IPS-NIHi7 (cell line): ENCODE measurements at regions not wholly inside any gene's neighbourhood (a gene's known extent, or its start where the extent isn't known, plus 50 kb on each side); places are given as distances from the start of the nearest gene placed in this dataset.
"Not testable (repeated sequence)": the region's sequence is repeated elsewhere in the genome, so short reads cannot be mapped to it uniquely, and the experiment has no call there.

ENCODE experiments used
- DNase-seq: peaks from one replicate; pipeline ENCODE4 v3.0.0; 2012; ENCODE audit warnings: mixed read lengths; ENCODE audit errors: extremely low spot score

DNA sequence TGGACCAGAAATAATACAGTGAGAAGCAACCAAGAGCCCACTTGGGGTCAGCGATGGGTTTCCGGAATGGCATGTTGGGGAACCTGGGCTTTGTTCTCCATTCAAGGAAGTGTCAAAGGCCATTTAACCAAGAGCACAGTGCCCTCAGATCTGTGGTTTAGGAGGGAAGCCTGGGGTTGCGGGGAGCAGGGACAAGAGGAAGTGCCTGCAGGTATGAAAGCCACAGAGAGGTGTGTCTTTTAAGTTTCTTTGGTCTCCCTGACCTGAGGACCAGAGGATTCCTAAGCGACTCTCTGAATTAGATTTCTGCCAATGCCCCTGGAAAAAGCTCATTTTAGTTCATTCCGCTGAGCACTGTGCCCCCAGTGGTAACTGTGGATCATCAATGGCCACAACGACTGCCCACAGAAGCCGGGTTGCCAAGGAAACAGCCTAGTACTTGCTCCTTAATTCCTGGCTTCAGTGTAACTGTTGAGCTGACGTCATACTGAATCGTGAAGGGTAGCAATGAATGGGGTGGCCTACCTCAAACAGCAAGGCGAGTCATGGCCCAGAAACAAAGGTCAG lies 107.3 kb upstream of the SPIN1 start:
- DNase-seq, result peak; percentile 31

GRCh38 chr9:88278036-88278435 lies 110.2 kb upstream of the SPIN1 start:
- no peak for DNase-seq

- DNase-seq, result no peak
Observed at GRCh38 chr9:88274078-88274477, 114.2 kb upstream of the SPIN1 start.

DNA sequence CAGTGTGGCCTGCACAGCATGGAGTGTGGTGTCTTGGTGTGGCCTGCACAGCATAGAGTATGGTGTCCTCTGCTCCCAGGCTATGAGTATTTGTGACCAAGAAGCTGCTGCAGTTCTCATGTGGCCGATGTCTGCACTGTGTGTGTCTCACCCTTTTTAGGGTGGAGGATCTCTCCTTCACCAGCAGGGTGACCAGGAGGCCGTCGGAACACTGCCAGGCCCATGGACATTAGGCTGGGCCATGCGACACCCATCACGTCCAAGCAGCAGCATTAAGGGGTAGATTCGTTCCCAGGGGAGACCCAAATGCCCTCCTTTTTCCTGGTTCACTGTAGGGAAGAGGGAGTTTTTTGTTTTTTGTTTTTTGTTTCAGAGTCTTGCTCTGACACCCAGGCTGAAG lies 115.3 kb upstream of the SPIN1 start:
- DNase-seq, result peak; percentile 31

GRCh38 chr9:88270413-88270812 lies 117.8 kb upstream of the SPIN1 start:
- DNase-seq, result no peak

- no peak for DNase-seq
Observed at GRCh38 chr9:88268886-88269285, 119.4 kb upstream of the SPIN1 start.

DNA sequence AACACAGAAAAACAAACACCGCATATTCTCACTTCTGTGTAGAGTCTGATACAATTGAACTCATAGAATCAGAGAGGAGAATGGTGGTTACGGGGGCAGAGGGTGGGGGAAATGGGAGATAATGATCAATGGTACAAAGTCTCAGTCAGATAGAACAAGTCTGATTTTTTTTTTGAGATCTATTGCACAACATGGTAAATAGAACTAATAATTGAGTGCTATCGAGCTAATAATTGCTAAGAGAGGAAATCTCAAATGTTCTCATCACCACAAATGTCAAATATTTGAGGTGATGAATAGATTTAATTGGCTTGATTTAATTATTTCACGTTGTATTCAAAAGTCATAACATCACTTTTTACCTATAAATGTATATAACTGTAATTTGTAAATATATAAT lies 121.0 kb upstream of the SPIN1 start:
- DNase-seq, result no peak

- DNase-seq, result no peak
Observed at GRCh38 chr9:88266416-88266815, 121.8 kb upstream of the SPIN1 start.

GRCh38 chr9:88259001-88259400 lies 120.7 kb upstream of the SPATA31C2 start:
- DNase-seq, result no peak

DNA sequence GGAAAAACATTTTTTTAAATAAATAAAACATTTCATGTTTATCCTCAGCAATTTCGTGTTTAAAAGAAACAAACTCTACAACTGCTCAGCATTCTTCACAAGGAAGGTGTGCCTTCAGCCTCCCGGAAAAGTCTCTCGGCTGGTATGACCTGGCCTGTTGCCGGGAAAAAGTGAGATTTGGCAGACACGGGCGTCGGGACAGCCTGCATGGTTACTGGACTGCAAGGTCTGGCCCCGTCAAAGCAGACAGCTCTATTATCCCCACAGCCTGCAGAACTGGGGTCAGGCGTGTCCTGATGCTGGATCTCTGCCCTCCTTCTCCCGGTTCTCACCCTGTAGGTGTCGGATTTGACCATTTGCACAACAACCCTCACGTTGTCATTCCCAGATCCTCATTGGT lies 120.3 kb upstream of the SPATA31C2 start:
- DNase-seq, result no peak

GRCh38 chr9:88258024-88258423 lies 119.7 kb upstream of the SPATA31C2 start:
- no peak for DNase-seq

GRCh38 chr9:88256216-88256615 lies 117.9 kb upstream of the SPATA31C2 start:
- no peak for DNase-seq

DNA sequence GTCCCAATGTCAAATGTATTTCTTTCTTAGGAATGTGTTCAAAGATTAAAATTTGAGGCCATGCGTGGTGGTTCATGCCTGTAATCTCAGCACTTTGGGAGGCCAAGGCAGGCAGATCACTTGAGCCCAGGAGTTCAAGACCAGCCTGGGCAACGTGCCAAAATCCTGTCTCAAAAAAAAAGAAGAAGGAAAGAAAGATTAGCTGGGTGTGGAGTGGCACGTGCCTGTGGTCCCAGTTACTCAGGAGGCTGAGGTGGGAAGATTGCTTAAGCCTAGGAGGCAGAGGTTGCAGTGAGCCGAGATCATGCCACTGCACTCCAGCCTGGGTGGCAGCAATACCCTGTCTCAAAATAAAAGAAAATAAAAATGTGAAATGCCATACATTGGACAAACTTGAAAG lies 117.5 kb upstream of the SPATA31C2 start:
- not testable (repeated sequence) for DNase-seq

DNA sequence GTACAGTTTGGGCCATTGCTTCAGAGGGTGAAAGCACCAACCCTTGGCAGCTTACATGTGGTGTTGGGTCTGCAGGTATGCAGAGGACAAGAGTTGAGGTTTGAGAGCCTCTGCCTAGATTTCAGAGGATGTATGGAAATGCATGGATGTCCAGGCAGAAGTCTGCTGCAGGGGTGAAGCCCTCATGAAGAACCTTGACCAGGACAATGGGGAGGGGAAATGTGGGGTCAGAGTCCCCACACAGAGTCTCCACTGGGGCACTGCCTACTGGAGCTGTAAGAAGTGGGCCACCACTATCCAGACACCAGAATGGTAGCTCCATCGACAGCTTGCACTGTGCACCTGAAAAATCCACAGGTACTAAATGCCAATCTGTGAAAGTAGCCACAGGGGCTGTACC lies 113.6 kb upstream of the SPATA31C2 start:
- DNase-seq, result no peak

DNA sequence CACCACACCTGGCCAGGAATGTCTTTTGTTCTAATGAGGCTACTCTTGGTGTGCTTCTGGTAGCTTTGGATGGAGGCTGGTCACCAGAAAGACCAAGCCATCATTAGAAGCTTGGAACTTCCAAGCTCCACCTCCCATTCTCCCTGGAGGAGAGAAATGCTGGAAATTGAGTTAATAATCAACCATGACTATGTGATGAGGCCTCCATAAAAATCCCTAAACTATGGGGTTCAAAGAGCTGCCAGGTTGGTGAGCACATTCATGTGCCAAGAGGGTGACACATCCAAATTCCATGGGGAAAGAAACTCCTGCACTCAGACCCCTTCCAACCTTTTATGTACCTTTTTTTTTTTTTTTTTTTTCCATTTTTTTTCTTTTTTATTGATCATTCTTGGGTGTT lies 105.5 kb upstream of the SPATA31C2 start:
- no peak for DNase-seq

- DNase-seq, result no peak
Observed at GRCh38 chr9:88242879-88243278, 104.6 kb upstream of the SPATA31C2 start.

DNA sequence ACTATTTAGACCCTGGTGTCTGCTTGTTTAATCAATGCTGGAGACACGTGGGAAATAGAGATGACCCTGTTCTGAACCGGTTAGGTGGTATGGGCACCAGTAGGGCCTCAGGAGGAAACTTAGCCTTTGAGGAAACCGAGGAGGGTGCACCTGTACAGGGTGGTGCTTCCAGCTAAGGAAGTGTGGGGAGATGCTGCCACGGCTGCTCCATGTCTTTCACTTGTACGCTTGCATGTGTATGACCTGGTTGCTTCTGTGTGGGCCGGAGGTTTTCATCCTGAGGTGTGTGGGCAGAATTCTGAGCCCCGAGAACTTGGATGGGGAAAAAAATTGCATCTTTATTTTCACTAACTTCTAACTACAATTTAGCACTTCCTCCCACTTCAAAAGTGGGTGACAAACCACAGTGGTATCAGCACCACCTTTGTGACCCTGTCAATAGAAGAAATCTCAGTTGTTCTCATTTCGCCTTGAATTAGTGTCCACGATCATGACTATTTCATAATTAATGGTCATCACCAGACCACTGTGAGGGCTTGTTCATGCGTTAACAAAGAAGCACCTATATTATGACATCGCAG lies 99.8 kb upstream of the SPATA31C2 start:
- no peak for DNase-seq

DNA sequence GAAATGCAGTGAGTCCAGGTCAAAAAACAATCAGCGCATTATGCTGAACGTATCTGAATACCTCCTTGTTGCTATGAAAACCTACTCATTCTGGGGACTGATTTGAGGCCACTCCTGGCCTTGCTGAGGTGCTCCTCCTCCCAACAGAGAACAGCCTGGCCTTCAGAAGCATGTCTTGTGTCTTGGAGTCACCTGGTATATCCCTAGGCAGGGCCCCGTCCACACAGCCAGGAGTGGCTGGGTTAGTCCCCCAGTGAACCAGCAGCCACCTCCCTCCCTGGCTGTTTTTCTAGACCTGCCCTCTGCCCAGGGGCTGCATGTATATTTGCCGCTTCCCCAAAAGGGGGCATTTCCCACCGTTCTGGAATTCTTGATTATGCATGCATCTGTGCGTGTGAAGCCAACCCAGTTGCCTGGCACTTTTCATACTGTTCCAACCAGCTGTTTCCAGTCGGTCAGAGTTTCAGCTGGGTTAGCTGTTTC lies 99.2 kb upstream of the SPATA31C2 start:
- no peak for DNase-seq

- no peak for DNase-seq
Observed at GRCh38 chr9:88236511-88237478, 98.5 kb upstream of the SPATA31C2 start.

- no peak for DNase-seq
Observed at GRCh38 chr9:88235615-88236014, 97.3 kb upstream of the SPATA31C2 start.

DNA sequence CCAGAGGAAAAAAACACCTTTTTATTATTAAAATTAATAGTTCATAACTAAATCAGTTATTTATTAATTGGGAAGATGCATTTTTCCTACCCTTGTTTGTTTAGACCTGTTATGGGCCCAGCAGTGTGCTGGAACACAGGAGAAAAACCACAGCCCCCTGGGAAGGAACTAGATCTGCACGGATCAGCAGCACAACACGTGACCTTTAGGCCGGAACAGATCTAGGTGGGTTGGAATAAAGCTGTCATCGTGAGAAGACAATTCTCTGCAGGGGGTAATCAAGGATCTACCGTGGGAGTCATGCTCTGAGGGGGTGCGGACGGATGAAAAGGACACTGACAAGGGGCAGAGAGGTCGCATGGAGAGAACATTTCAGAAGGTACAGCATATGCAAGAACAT lies 95.8 kb upstream of the SPATA31C2 start:
- DNase-seq, result no peak

- DNase-seq, result no peak
Observed at GRCh38 chr9:88233091-88233490, 94.8 kb upstream of the SPATA31C2 start.

- DNase-seq, result no peak
Observed at GRCh38 chr9:88230612-88231011, 92.3 kb upstream of the SPATA31C2 start.
